Stimulated activated CD4-positive, alpha-beta T cell treated with anti-CD3 and anti-CD28 coated beads, Interleukin-2, amount 100 ng/mL, for 24 hours (primary cell): ENCODE measurements at regions not wholly inside any gene's neighbourhood (a gene's known extent, or its start where the extent isn't known, plus 50 kb on each side); places are given as distances from the start of the nearest gene placed in this dataset.

Source experiments
- DNase-seq, 2 donors: peaks; one replicate each; pipeline ENCODE4 v3.0.0-alpha.2; 2020

- no peak for DNase-seq
These were observed 257.1 kb upstream of the ROPN1 start for GRCh38 chr3:124249038-124249437.

GRCh38 chr3:124250053-124250452, 258.1 kb upstream of the ROPN1 start:
- no peak for DNase-seq

- DNase-seq = no peak
These were observed 264.2 kb upstream of the ROPN1 start for GRCh38 chr3:124256156-124256555.

GRCh38 chr3:124256599-124256998, 264.7 kb upstream of the ROPN1 start:
- DNase-seq = no peak

- DNase-seq = no peak
These were observed 265.5 kb upstream of the ROPN1 start for GRCh38 chr3:124257336-124257864.

GRCh38 chr3:124258057-124258500, 266.2 kb upstream of the ROPN1 start:
- no peak for DNase-seq

- DNase-seq = no peak
These were observed 268.4 kb upstream of the ROPN1 start for GRCh38 chr3:124260206-124260915.

- no peak for DNase-seq
These were observed 269.4 kb upstream of the ROPN1 start for GRCh38 chr3:124261306-124261705.

- DNase-seq = no peak
These were observed 271.2 kb upstream of the ROPN1 start for GRCh38 chr3:124263168-124263567.

- DNase-seq = no peak
These were observed 272.4 kb upstream of the ROPN1 start for GRCh38 chr3:124264346-124264745.

GRCh38 chr3:124266487-124266886, 274.6 kb upstream of the ROPN1 start:
- DNase-seq = no peak

- no peak for DNase-seq
These were observed 275.5 kb upstream of the ROPN1 start for GRCh38 chr3:124267406-124267805.

- no peak for DNase-seq
These were observed 276.4 kb upstream of the ROPN1 start for GRCh38 chr3:124268355-124268754.

- DNase-seq = no peak
These were observed 277.7 kb upstream of the ROPN1 start for GRCh38 chr3:124269619-124270018.

GRCh38 chr3:124272605-124273151, 280.8 kb upstream of the ROPN1 start:
- no peak for DNase-seq

- DNase-seq = no peak
These were observed 281.7 kb upstream of the ROPN1 start for GRCh38 chr3:124273651-124274050.

GRCh38 chr3:124274051-124274450, 282.1 kb upstream of the ROPN1 start:
- no peak for DNase-seq

GRCh38 chr3:124275412-124275811, 283.5 kb upstream of the ROPN1 start:
- DNase-seq = no peak

- DNase-seq = no peak
These were observed 284.2 kb upstream of the ROPN1 start for GRCh38 chr3:124276133-124276532.

- no peak for DNase-seq
These were observed 284.7 kb upstream of the ROPN1 start for GRCh38 chr3:124276539-124277143.

GRCh38 chr3:124277144-124277890, 285.4 kb upstream of the ROPN1 start:
- DNase-seq = no peak

GRCh38 chr3:124281453-124282316, 289.8 kb upstream of the ROPN1 start:
- DNase-seq = no peak
